Amniotic epithelial cell (primary cell): ENCODE measurements at regions not wholly inside any gene's neighbourhood (a gene's known extent, or its start where the extent isn't known, plus 50 kb on each side); places are given as distances from the start of the nearest gene placed in this dataset.

ENCODE experiments used
- DNase-seq: peaks from one replicate; pipeline ENCODE4 v3.0.0-alpha.2; 2010; ENCODE audit warnings: low read depth

DNA sequence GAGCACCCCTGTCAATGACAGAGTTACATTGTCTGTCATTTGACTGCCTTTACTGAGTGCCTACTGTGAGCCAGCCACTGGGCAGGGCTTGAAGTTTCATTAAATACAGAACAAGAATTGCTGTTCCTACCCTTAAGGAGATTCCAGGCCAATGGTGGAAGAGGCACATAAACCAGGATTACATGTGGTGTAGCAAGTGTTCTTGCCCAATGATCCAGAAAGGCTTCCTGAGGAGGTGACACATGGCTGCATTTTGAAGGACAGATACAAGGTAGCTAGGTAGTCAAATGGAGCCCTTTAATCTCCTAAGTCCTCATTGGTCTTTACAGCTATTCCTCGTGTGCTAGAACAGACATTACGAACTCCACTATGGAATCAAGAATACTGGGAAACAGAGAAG is 312.7 kb downstream of the ETAA1 start:
- no peak for DNase-seq

DNA sequence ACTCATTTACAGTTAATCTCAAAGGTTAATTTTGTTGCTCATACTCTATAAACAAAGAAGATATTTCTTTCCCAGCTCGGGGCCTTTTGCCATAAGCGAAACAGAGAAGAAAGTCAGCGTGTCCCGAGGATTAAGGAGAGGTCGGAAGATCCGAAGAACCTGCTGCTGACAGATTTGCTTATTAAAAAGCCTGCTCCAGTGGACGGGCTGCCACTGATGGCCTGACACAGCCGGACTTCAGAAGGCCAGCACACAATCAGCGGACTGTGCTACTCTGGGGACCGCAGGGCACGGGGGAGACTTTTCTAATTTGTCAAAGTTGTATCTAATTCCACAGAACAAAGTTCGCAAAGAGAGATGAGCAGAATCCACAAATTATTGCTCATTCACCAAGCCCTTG is 315.4 kb downstream of the ETAA1 start:
- DNase-seq, result no peak

DNA sequence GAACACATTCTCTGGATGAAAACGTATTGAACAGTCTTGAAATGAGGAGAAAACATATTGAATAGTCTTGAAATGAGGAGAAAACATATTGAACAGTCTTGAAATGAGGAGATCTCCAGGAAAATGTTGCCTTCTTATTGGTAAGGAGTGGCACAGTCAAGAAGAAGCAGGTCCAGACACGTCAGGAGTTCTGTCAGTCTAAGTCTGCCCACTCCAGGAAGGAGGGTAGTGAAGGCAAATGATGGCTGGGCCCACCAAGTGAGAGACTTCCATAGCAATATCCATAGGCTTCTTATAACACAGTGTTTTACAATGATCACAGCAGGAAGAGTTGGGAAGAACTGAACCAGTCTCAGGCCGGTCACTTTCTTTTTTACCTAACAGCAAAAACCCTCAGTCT is 316.2 kb downstream of the ETAA1 start:
- DNase-seq, result no peak

DNA sequence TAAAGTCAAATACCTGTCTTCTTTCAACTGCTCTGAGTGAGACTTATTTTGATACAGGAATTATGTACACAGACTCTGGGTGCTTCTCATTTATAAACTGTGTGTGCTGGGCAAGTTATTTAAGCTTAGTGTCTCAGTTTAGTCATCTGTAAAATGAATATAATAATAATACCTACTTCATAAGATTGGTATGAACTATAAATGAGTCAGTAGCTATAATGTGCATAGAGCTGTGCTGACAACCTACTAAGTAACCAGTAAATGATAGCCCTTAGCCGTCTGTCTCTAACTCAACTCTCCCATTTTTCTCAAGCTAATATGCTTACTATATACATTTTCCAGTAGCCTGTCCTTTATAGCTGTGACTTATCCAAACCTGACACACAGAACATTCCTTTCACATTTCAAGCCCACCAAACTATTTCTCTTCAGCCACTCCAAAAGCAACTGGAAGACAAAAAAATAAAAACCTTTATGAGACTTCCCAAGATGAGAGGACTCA is 319.8 kb downstream of the ETAA1 start:
- no peak for DNase-seq

DNA sequence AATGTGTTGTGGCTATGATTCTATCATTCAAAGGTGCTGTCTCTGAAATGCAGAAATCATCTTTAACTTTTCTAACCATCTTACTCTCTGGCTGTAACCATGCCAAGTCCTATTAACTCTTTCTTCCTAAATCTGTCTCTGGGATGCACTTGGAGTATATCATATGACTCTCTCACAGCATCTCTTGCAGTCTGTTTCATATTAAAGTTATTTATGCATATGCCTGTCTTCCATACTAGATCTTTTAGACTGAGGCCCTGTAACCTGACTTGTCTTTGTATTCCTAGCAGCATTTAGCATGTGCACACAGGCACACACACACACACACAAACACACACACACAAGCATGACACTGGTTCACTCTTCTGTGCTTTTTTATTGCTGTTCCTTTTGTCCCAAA is 320.6 kb downstream of the ETAA1 start:
- DNase-seq, result no peak

DNA sequence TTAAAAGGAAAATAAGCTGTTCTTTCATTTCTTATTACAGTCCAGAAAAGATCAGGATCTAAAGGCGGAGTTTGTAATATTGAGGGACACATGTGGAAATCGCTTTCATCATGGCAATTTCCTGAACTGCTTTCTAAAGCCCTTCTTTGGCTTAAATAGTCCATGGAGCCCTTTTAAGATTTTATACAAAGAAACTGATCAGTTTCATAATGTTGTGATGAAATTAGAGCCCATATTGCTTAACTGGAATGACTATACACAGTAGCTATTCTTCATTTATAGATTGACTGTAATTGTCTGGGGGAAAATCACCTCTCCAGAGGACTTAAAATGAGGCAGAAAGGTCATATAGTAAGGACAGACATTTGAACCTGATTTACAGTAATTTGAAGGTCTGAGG is 322.2 kb downstream of the ETAA1 start:
- no peak for DNase-seq

DNA sequence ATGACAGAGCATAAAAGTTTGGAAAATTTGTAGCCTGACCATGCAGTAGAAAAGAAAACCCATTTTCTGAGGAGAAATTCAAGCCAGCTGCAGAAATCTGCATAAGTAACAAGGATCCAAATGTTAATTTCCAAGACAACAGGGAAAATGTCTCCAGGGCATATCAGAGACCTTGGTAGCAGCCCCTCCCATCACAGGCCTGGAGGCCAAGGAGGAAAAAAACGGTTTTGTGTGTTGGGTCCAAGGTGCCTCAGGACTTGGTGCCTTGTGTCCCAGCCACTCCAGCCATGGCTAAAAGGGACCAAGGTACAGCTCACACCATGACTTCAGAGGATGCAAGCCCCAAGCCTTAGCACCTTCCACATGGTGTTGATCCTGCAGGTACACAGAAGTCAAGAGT is 324.4 kb downstream of the ETAA1 start:
- DNase-seq, result no peak

DNA sequence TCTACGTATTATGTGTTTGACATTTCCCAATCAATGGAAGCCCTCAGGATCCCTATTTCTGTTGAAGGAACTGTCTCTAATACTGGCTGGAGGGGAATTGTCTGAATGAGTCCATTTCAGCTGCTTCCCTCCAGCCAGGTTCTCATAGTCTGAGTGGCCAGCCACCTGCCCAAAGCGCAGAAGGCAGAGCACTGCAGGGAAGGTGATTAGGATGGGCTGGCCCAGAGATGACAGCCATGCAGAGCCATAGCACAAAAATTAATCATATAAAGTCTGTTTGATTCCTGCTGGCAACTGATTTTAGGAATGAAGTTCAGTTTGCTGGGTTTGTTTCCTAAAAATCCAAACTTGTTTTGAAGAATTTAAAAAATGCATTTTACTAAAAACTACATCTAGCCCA is 327.1 kb downstream of the ETAA1 start:
- DNase-seq, result no peak

DNA sequence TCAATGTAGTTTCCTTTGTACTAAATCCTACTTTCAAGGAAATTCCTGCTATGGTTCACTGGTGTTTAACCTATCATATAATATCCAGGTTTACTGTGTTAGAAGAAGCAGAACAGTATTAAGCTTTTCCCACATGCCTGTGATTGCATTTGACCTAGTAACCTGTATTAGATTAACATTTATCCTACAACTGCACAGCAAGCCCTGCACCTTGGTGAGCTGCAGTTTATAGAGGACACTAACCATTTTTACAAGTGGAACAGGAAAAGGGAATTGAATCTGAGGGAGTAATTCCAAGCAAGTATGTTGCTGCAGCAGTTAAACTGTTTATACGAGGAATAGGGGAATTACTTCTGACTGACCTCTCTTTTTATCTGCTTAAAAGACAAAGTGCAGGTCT is 328.6 kb downstream of the ETAA1 start:
- DNase-seq, result no peak

DNA sequence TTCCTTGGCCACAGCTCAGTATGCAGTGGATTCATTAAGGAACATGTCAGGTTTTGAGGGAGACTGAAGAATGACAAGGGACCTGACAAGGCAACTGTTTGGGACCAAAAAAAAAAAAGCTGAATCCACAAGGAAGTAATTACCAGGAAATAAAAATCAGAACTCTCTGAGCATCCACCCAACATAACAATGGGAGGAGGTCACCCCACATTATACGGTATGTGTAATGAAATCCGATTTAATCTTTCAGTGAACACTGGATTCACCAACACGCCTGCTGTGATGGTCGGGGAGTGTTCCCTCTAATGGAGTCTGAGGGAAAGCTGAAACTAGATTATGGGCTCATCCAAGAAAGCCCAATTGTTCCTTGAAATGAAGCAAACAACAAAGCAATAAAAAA is 329.3 kb downstream of the ETAA1 start:
- no peak for DNase-seq

DNA sequence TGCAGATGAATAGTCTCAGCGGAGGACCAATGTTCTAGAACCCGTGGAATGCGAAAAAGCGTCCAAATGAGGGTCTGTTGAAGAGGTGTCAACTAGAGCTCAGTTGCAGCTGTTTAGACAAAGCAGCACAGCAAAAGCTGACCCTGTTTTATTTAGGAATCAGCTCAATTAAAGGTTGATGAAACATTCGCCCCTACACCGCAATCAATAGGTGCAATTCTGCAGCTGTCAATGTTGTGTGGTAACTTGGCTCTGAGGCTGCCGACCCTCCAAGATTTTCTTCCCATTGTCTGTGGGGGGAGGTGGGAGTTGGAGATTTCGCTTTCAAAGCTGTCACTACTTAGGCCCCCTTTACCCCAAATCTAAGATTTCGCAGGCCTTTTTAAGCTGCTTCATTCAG is 330.0 kb downstream of the ETAA1 start:
- DNase-seq, result no peak

DNA sequence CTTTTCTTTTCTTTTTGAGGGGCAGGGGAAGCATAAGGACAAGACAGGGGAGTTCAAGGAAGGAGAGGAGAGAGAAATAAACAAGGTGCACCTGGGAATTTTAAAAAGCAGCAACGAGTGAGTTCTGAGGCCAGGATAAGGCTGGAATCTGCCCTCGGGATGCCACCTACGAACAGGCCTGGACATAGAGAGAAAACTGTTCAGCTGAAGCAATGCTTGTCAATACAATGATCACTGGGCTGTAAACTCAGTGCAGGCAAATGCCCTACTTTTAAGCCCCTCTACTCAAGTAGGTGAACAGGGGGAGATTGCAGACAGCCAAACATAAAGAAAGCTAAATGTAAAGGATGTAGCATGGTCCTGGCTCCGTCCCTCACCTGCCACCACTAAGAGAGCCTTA is 330.5 kb downstream of the ETAA1 start:
- DNase-seq, result no peak

DNA sequence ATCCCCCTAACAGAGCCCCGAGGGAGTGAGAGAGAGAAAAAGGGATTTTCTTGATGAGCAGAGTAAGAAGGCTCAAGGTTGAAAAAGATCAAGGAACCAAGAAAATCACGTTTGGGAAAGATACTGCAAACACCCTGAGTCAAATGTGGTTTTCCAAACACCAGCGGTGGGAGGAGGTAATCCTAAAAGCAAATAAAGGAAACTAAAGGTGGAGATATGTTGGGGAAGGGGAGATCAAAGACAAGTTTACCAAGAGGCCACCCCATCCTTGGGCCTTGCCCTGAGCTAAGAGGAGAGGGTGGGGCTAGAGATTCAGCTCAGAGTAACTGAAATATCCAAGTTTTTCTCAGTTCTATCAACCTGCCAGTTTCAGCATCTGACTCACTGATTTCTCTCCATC is 332.3 kb downstream of the ETAA1 start:
- DNase-seq, result no peak

DNA sequence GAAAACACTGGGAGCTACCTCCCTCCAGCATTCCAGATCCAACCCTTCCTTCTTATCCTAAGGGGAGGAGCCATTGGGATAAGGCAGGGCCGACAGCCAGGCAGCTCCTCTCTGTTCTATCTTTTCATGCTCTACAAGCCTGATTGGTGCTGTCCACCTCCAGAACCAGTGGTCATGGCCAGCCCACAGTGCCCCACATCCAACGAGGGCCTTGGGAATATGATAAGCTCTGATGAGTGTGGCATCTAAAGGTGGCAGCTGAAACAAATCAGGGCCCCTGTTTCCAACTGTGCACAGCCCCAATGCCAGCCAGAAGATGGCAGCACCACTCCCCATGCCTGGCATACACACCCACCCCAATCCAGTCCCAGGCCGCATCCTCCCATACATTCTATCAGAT is 329.3 kb downstream of the C1D start:
- peak; percentile 49 for DNase-seq

DNA sequence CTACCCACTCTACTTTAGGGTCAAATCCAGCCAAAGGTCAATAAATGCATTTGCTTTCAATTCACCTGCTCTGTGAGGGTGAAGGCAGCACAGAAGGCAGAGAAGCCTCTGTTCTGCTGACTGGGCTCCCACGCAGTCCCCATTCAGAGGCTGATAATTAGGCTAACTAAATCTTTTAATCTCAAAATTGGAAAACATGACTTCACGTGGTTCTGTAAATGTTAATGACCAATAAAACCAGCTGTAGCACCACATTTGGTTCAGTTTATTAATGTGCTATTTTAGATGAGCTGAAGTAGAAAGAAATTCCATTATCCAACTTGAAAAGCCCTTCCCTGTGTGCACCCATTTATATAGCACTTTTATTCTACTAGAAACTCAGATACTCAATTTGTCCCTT is 310.6 kb downstream of the C1D start:
- no peak for DNase-seq

DNA sequence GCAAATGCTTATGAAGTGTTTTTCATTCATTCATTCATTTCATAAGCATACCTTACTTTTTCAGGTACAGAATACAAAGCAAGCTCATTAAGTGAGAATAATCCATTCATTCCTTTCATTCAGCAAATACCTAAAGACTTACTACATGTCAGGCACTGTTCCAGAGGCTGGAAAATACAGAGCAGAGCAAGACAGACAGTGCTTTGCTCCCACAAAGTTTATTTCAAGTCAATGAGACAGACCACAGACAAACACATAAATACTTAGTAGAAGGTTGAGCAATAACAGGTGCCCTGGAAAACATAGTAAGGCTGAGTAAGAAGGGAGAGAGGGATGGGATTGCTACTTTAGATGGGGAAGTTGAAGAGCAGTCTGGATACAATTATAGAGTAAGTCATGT is 309.8 kb downstream of the C1D start:
- DNase-seq, result peak; percentile 97

DNA sequence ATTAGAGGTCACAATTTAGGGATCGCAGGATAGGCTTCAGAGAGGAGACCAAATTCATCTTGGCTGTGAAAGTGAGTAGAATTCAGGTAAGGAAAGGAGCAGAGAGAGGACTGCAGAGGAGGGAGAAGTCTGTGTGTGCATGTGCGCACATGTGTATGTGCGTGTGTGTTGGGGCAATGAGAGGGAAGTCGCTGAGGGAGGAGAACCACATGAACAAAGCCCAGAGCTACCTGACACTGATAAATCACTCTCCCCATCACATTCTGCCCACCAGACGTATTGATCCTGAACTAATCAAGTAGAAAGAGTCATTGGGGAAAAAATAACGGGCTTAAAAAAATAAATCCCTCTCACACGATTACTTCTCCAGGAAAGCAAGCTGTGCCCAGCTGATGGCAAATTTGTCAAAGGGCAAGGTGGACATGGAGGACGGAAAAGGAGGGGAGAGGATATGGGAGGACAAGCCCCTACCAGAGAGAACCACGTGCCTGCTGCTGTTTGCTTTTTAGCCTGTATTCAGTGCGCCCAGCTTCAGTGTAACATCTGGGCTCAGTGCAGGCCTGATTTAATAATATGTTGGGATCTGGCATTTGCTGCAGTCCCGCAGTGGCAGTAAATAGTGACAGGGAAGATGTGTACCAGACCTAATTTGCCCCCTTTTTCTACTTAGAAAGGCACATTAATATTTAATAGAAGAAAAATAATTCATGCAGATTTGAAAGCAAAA is 307.5 kb downstream of the C1D start:
- no peak for DNase-seq

DNA sequence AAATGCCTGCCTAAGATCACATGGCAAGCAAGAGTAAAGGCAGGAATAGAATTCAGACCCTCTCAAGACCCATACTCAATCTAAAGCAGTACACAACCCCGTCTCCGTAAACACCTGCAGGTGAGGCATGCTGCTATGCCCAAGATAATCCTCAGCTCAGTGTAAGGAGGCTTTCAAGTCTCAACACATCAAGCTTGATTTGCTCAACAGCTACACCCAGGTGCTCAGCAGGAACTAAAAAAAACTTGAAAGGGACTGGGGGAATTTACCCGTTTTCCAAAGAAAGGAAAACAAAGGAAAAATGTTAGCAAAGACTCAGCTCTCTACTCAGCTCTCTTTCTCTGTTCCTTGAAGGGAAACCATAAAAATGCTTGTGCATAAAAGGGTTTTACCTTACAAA is 301.8 kb downstream of the C1D start:
- DNase-seq, result no peak

DNA sequence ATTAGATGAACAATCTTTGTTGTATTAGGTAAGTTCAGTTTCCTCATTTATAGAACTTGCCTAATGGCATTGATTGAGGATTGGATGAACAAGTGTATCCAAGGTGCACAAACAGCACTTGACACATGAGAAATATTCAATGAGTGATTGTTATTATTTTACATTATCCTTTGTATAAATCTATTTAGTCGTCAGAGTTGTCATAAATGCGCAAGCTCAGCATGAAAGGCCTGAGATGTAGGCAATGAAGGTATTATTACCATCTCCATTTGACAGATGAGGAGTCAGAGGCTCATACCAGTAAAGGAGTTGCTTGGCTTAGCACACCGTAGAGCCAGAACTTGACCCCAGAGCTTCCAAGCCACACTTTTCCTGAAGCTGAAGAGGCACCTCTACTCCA is 291.4 kb downstream of the C1D start:
- no peak for DNase-seq

DNA sequence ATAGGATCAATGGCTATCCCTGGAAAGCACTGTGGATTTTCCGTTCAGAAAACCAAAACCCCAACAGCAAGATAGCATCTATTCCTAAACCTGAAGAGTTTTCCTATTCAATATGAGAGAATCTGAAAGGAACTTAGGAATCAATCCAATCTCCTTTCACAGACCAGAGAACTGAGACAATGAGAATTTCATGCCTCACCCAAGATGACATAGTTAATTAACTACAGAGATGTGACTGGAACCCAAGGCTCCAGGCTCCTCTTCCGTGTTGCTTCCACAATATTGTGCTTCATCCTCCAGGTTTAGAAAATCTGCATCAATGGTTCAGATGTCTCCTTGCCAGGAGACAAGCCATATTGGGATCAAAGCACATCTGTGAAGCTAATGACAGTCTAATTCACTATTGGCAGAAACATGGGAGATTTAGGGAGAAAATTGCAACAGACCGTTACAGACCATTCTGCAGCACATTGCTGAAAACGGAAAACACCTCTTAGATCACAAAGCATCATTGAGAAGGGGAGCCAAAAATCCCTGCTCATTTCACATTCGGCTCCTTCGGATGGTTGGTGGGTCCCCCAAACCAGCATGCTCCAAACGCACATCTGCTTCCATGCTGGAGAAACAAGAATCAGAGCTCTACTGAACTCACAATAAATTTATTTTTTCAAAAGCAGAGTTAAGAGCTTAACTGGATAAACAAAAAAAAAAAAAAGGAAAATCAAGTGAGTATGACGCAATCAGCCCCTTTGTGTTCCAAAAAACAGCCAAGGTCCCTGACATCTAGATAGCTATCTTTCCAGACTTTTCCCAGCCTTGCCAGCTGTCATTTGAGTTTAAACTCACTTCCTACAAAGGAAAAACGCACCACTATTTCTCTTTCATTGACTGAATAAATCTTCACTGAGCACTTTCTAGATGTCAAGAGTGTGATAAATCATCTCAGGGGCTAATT is 290.3 kb downstream of the C1D start:
- DNase-seq, result no peak

DNA sequence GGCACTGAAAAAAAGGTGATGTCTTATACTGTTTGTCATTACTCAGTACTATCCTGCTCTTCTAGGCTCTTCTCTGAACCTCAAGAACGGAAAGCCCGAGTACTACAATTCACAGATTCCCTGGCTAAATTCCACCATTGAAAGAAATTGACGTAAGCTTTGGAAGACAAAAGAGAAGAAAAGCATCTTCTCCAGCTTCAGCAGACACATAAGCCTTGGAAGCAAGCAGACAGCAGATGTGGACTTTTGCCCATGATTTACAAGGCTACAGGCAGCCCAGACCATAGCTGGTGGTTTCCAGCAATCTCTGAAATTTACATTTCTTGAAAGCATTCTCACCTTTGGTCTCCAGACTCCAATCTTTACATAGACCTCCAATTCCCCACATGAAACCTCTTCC is 289.0 kb downstream of the C1D start:
- DNase-seq, result no peak

DNA sequence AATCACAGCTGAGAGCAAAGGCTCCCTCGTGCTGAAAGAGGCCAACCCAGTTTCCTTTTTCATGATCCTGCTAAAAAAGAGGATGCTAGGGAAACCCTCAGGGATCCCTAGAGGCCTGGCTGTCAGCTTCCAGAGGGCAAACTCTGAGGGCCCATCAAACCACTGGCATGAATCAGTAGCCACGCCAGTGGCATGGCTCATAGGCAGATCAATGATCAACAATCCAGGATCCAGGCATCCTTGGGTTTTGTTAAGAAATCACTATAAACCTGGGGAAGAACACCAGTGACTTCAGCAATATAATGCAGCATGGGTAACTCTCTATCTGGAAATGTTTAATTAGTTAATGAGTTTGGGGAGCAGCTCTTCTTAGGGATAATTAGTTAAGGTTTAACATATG is 286.5 kb downstream of the C1D start:
- DNase-seq, result no peak

DNA sequence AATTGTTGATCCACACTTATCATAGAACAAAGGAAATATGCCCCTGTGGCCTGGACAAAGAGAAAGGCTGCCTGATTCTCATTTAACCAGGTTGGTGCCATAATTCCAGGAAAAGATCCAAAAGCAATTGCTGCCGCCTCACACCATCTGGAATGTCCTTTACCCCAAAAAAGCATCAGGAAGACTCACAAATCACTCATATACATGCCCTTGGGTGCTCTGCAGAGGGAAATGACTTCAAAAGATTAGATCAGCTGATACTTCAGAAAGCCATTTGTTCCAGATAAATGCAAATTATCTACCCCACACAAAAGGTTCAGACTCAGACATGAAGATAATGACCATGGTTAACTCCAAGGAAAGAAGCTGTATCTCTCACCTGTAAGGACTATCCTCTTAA is 285.8 kb downstream of the C1D start:
- DNase-seq, result no peak
